Parathyroid adenoma (tissue), 2 donors: ENCODE measurements at regions not wholly inside any gene's neighbourhood (a gene's known extent, or its start where the extent isn't known, plus 50 kb on each side); places are given as distances from the start of the nearest gene placed in this dataset.

ENCODE experiments used
- H2AFZ ChIP-seq: fragments of 300-600 bp; sonication (generic); one replicate; pipeline ENCODE4 v1.7.0; 2017; ENCODE audit warnings: antibody characterized with exemption, mild to moderate bottlenecking
- H3K27ac ChIP-seq: fragments of 300-600 bp; sonication (generic); one replicate; pipeline ENCODE4 v1.7.0; 2017
- H3K27me3 ChIP-seq: fragments of 300-600 bp; sonication (generic); one replicate; pipeline ENCODE4 v1.7.0; 2017; ENCODE audit warnings: low read length; ENCODE audit not compliant: control insufficient read depth, insufficient read depth
- H3K36me3 ChIP-seq: fragments of 300-600 bp; sonication (generic); one replicate; pipeline ENCODE4 v1.7.0; 2017; ENCODE audit warnings: low read length; ENCODE audit not compliant: control insufficient read depth, insufficient read depth
- H3K4me1 ChIP-seq: fragments of 300-600 bp; sonication (generic); one replicate; pipeline ENCODE4 v1.7.0; 2017; ENCODE audit warnings: control low read depth
- H3K4me2 ChIP-seq: fragments of 300-600 bp; sonication (generic); one replicate; pipeline ENCODE4 v1.7.0; 2017; ENCODE audit warnings: low read length
- H3K4me3 ChIP-seq: fragments of 300-600 bp; sonication (generic); one replicate; pipeline ENCODE4 v1.7.0; 2017; ENCODE audit warnings: low read depth, low read length
- H3K79me2 ChIP-seq: fragments of 300-600 bp; sonication (generic); one replicate; pipeline ENCODE4 v1.7.0; 2017; ENCODE audit warnings: control low read depth
- H3K9ac ChIP-seq: fragments of 300-600 bp; sonication (generic); one replicate; pipeline ENCODE4 v1.7.0; 2017; ENCODE audit warnings: mild to moderate bottlenecking
- H3K9me3 ChIP-seq: fragments of 300-600 bp; sonication (generic); one replicate; pipeline ENCODE4 v1.7.0; 2017; ENCODE audit warnings: low read length; ENCODE audit not compliant: control insufficient read depth
- CTCF ChIP-seq: fragments of 300-600 bp; sonication (generic); IDR thresholded peaks from one replicate; pipeline ENCODE4 v1.7.0; 2017; ENCODE audit warnings: antibody characterized with exemption, mild to moderate bottlenecking
- donor health status: primary hyperparathyroidism.

- H3K4me2 ChIP-seq = no peak overlapping the region
- H2AFZ ChIP-seq = no peak overlapping the region
- no peaks in the 10 kb centered on the region for H3K4me1 ChIP-seq
- no peaks in the 10 kb centered on the region for H3K79me2 ChIP-seq
- no peak overlapping the region for H3K4me3 ChIP-seq
- no peak overlapping the region for H3K9ac ChIP-seq
- TF ChIP-seq CTCF = no peak
- H3K27ac ChIP-seq = no peak overlapping the region
- H3K36me3 ChIP-seq = no peaks in the 10 kb centered on the region
- H3K27me3 ChIP-seq = no peaks in the 10 kb centered on the region
- no peaks in the 10 kb centered on the region for H3K9me3 ChIP-seq
Observed at GRCh38 chr5:28451483-28451882, 1413.1 kb upstream of the CDH9 start.

- Histone ChIP-seq H3K9ac (no peak overlapping the region), H3K4me2 (no peak overlapping the region), H3K27ac (no peak overlapping the region), H3K27me3 (no peaks in the 10 kb centered on the region), H3K9me3 (no peaks in the 10 kb centered on the region), H3K4me3 (no peak overlapping the region), H3K36me3 (no peaks in the 10 kb centered on the region), H3K79me2 (no peaks in the 10 kb centered on the region), H3K4me1 (no peaks in the 10 kb centered on the region), H2AFZ (no peak overlapping the region)
- no peak for TF ChIP-seq CTCF
Observed at GRCh38 chr5:28450997-28451396, 1412.6 kb upstream of the CDH9 start.

GRCh38 chr5:28448791-28449190 lies 1410.4 kb upstream of the CDH9 start:
- Histone ChIP-seq H3K4me2 (no peak overlapping the region), H3K9me3 (no peaks in the 10 kb centered on the region), H3K9ac (no peak overlapping the region), H3K36me3 (no peaks in the 10 kb centered on the region), H3K27me3 (no peaks in the 10 kb centered on the region), H3K4me3 (no peak overlapping the region), H3K79me2 (no peaks in the 10 kb centered on the region), H2AFZ (no peak overlapping the region), H3K4me1 (no peaks in the 10 kb centered on the region), H3K27ac (no peak overlapping the region)
- no peak for TF ChIP-seq CTCF

GRCh38 chr5:28430565-28431178 lies 1392.3 kb upstream of the CDH9 start:
- Histone ChIP-seq H3K4me2 (no peak overlapping the region), H2AFZ (no peak overlapping the region), H3K27me3 (no peaks in the 10 kb centered on the region), H3K9ac (no peak overlapping the region), H3K79me2 (no peaks in the 10 kb centered on the region), H3K4me1 (no peaks in the 10 kb centered on the region), H3K27ac (no peak overlapping the region), H3K4me3 (no peak overlapping the region), H3K9me3 (no peaks in the 10 kb centered on the region), H3K36me3 (no peaks in the 10 kb centered on the region)
- TF ChIP-seq CTCF = no peak

- H3K4me3 ChIP-seq = no peak overlapping the region
- no peaks in the 10 kb centered on the region for H3K9me3 ChIP-seq
- no peak for TF ChIP-seq CTCF
- H3K27ac ChIP-seq = no peak overlapping the region
- H3K4me1 ChIP-seq = no peaks in the 10 kb centered on the region
- H3K79me2 ChIP-seq = no peaks in the 10 kb centered on the region
- no peak overlapping the region for H3K4me2 ChIP-seq
- H3K9ac ChIP-seq = no peak overlapping the region
- H3K36me3 ChIP-seq = no peaks in the 10 kb centered on the region
- H2AFZ ChIP-seq = no peak overlapping the region
- H3K27me3 ChIP-seq = no peaks in the 10 kb centered on the region
Observed at GRCh38 chr5:28421141-28421540, 1382.8 kb upstream of the CDH9 start.
